ENCODE measurements at regions not wholly inside any gene's neighbourhood (a gene's known extent, or its start where the extent isn't known, plus 50 kb on each side); places are given as distances from the start of the nearest gene placed in this dataset.
"Not testable (repeated sequence)": the region's sequence is repeated elsewhere in the genome, so short reads cannot be mapped to it uniquely, and the experiment has no call there.

DNA sequence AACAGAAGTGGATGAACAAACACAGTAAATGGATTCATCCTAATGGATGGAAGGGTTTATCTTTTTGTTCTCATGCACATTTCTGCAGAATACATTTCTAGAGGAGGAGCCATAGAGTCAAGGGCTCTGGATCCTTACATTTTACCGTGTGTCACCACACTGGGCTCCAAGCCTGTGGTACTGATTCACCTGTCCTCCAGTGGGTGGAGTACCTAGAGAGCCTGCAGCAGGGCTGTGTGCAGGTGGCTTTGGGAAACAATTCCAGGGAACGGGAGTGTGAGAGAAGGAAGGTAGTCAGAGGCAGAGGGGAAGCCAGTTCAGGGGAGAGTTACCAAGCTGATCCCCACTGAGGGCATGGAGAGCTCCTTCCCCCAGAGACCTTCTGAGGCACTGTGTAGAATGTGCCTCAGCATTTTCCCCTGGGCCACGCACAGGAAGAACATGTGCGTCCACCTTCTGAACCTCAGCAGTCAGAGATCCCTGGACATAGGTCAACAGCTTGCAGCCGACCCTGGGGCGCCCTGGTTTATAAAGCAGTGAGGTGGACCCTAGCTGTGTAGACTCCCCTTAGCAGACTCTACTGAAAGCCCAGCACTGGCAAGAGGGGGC, 85.3 kb upstream of the SLC22A23 start:
- no peak for DNase-seq

DNA sequence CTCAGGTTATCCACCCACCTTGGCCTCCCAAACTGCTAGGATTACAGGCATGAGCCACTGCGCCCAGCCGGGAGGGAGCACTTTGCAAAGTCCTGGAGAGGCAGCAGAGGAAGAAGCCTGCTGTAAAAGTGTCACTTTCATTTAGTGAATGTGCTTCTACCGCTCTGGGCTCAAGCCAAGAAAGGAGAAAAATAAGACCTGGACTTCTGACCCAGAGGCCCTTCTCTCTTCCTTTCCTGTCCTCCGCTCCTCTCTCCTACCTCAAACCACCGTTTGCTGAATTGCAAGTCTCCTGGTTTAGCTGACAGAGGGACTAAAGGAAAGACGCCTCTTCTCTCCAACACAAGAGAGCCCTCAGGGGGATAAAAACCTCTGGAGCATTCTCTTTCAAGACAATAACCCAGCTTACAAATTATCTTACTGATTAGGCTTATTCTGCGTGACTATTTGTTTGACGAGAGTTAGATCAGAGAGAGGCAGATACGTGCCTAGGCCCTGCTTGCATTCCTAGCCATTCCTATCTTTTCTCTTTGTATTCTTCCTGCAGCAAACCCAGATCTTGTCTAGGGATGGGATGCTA, 84.2 kb upstream of the SLC22A23 start:
- no peak for DNase-seq

- no peak for DNase-seq
Observed at GRCh38 chr6:3540253-3540820, 83.5 kb upstream of the SLC22A23 start.

GRCh38 chr6:3538536-3538935, 81.7 kb upstream of the SLC22A23 start:
- no peak for DNase-seq

DNA sequence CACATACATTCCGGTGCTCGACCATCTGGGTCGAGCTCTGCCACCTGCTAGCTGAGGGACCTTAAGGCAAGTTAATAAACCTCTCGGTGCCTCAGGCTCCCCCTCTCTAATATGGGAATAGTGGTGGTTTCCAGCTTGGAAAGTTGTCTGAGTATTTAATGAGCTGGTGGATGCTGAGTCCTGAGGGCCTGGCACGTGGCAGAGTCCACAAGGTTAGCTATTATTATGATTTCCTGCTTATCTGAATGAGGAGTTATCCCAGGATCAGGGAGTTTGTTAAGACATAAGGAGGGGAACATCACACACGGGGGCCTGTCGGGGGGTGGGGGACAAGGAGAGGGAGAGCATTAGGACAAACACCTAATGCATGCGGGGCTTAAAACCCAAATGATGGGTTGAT, 80.1 kb upstream of the SLC22A23 start:
- DNase-seq = no peak

GRCh38 chr6:3535776-3536435, 79.1 kb upstream of the SLC22A23 start:
- no peak for DNase-seq

DNA sequence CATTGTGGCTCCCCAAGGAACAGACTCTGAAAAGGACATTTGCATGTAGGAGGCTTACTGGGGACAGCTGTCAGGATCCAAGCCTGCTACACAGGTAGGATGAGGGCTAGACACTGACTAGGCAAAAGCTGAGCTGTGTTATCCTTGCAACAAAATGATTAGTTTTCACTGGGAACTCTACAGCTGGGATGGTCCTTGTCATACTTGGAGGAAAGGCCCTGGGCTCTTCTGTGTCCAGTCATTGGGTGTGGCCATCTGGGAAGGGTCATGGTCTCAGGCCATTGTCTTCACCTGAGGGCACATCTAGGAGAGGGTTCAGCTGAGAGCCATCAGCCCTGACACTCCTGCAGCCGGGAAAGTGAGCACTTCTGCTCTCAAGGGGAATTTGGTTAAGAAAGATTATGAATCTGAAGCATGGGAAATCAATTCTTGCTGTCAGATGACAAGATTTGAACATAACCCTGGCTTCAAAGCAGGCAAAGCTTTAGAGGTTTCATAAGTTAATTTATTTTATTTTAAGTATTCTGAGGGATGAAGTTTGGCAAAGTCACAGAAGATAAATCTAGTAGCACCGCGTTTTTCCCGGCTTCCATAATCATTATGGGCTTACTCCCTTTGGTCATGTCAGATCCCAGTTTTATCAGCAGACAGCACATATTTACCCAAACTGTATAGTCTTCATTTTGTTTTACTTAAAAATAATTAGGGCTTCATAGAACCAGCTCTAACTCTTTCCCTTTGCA, 78.4 kb upstream of the SLC22A23 start:
- DNase-seq = no peak

DNA sequence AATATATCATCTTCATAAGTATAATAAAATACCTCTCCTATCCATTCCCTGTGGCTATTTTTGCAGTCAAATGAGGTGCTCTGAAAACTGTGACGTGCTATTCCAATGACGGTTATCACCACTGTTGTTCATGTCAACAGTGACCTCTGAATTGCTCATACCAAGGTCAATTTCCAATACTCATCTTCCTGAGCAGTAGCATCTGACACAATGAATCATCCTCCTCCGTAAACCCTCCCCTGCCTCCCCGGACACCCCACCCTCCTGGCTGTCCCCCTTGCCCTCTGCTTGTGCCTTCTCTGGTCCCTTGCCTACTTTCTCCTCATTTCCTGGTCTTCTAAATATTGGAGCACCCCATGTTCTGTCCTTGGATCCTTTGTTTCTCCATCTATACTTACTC, 77.7 kb upstream of the SLC22A23 start:
- no peak for DNase-seq

DNA sequence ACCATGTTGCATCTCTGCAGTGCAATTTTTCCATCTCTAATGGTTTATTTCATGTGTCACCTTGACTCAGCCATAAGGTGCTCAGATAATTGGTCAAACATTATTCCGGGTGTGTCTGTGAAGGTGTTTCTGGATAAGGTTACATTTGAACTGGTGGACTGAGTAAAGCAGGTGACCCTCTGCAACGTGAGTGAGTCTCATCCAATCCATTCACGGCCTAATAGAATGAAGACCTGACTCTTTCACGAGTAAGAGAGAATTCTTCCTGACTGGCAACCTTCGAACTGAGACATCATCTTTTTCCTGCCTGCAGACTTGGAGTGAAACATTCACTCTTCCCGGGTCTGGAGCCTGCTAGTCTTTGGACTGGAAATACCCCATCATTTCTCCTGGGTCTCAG, 77.1 kb upstream of the SLC22A23 start:
- DNase-seq = no peak

DNA sequence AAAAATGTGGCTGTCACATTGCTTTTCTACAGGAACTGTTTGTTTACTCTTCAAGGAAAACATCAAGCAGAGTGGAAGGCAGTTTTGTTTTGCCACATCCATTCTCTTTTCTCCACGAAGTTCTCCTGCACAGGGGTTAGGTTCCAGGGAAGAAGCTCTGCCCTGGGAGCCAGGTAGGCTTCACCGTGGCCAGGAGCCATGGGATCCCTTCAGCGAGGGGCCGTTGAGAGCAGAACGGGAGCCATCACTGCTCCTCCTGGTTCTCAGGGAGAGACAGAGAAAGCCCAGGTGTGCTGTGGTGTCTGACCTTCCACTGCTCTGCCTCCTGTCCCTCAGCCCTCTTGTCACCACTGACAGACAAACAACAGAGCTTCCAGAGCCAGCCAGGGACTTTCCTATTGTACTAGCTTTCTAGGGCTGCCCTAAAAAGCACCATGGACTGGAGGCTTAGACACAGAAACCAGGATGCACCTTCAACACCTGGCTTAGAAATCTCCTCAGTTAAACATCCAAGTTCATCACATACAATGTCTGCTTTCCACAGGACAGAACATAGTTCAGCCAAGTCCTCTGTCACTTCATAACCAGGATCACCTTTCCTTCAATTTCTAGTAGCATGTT, 75.6 kb upstream of the SLC22A23 start:
- DNase-seq = no peak

- no peak for DNase-seq
Observed at GRCh38 chr6:3531481-3531880, 74.6 kb upstream of the SLC22A23 start.

GRCh38 chr6:3530515-3530914, 73.7 kb upstream of the SLC22A23 start:
- no peak for DNase-seq

GRCh38 chr6:3529721-3530120, 72.9 kb upstream of the SLC22A23 start:
- DNase-seq = no peak

DNA sequence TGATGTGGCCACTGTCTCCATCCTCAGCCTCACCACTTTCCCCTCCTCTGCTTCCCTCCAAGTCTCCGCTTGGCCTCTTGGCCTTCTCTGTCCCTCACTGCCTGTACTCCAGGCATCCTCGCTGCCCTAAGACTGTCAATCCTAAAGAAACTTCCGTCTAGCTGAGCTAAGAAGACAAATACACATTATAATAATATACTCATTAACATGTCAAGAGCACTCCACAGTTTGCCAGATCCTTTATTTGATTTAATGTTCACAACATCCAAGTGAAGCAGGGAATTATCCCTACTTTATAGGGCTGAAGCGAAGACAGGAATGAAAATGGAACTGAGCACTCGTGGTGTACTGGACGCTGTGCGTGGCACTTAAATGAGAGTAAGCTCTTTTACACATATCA, 72.4 kb upstream of the SLC22A23 start:
- DNase-seq = no peak

- not testable (repeated sequence) for DNase-seq
Observed at GRCh38 chr6:3528081-3528671, 71.3 kb upstream of the SLC22A23 start.

DNA sequence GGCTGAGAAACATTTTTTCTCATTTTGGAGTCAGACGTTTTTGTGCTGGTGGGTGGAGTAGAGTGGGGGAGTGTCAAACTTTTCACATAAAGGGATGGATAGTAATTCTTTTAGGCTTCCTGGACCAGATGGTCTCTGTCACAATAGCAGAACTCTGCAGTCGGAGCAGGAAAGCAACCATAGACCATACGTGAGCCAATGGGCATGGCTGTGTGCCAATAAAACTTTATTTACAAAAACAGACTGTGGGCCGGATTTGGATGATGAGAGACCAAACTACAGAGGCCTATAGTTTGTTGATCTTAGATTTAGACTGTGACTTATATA, 70.8 kb upstream of the SLC22A23 start:
- no peak for DNase-seq

DNA sequence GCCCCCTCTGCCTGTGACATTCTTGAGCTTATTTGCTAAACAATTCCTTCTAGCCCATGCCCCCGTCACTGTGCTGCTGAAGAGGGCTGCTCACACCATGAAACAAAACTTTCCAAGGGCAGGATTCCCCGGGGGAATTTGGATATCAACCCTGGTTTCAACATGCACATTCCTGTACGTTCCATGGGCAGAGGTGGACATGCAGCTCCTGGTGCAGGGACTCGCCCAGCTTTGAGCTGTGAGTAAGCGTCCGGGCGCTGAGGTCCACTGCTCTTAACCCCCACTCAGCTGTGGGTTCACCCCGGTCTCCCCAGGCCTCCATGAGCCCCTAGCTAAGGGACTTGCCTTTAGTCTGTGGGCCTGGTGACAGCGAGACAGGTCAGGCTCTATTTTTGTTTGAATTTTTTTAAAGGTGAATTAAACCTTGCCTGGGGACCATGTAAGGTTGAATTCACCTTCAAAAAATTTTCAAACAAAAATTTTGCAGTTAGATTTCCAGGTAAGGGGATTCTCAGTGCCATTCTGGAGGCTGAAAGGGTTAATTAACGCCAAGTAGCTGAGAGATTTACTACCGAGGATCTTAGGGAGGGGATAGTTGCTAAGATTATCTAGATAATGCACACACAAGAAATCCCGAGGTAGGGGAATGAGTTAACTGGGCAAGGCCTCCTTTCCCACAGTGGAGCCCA, 70.3 kb upstream of the SLC22A23 start:
- DNase-seq = no peak

DNA sequence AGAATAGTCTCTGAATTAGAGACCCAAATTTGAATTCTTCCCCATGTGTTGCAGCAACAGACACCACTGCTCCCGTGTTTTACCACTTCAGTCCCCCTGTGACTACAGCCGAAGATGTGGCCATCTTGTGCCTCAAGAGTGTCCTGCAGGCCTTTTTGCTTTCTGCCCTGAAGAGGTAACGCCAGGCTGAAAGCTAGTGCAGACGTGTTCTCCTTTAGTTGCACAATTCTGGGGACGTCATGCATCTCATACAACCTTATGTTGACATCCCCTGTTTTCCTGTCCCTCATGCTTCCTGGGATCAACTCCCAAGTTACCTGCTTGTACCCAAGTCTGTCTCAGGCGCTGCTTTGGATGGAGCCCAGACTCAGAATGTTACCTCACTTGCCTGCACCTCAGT, 69.1 kb upstream of the SLC22A23 start:
- DNase-seq = no peak

DNA sequence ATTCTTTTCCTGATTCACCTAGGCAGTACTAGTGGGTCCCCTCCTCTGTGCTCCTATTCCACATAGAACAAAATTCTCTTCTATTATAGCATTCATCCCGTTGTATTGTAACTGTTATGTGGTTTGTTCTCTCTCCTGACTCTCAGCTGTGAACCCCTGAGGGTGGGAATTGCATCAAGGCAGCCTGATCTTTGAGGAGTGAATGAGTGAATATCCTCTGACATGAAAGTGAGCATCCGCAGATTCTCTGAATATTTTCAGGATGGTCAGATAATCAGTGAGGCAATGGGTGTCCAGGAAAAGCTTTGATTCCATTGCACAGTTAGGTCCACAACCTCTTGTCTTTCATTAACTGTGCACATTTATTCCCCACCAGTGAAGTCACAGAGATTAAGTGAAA, 67.6 kb upstream of the SLC22A23 start:
- DNase-seq = no peak

DNA sequence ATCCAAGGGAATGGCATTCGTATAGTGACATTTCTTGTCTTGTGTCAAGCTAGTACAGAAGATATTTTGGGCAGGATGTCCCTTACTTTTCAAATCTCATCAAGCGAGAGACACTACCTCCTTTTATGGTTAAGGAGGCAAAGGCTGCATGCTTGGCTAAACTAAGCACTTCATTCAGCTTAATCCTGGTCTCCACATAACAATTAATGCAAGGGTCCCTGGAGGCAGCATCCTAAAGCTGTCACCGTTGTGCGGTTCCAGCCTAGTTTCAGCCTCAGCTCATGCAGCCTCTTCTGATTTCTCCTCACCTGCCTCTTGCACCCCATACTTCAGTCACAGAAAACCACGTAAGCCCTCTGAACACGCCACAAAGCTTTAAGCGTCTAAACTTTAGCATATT, 67.1 kb upstream of the SLC22A23 start:
- no peak for DNase-seq

DNA sequence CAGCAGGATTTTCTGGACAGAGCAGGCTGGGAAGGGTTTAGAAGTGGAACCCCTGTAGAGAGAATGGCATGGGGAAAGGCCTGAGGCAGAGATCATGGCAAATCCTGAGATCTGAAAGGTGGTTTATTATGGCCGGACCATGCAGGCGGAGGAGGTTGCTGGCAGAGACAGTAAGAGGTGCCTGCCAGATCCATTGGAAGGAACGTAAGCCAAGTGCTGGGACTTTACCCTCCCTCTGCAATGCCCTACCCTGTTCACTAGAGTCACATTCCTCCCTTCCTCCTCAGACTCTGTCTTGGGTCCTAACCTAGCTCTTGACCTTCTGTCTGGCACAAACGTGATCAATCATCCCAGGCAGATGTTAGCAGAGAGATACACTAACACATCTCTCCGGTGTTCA, 66.4 kb upstream of the SLC22A23 start:
- no peak for DNase-seq

DNA sequence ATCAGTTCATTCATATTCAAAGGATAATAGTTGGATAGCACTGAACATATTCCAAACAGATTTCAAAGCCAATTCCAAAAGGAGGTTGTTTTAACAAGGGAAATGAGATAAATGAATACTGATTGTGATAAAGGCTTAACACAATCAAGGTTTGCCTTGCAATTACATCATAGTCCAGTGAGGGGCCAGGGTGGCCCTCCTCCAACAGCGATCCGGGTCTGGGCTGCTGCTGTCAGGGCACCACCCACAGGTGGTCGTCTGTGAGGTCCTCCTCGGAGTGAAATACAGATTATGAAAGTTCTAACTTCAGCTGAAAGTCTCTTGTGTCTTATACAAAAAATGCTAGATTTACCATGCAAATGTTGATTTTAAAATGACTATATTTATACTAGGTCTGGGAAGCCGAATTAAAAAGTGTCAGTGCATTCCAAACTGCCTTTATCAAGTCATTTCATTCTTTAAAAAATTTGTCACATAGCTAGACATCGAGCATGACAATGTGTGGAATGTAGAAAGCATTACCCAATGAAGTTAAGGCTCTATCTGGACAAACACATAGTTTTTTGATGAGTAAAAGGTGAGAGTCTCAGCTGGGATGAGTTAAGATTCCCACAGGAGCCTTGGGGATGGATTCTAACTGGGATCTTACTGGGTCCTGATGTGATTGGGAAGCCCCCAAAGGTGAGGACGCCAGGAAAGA, 65.9 kb upstream of the SLC22A23 start:
- no peak for DNase-seq

Data from COR-L47 (cell line).